Osteoblast (primary cell): ENCODE measurements at regions not wholly inside any gene's neighbourhood (a gene's known extent, or its start where the extent isn't known, plus 50 kb on each side); places are given as distances from the start of the nearest gene placed in this dataset.
"Not testable (repeated sequence)": the region's sequence is repeated elsewhere in the genome, so short reads cannot be mapped to it uniquely, and the experiment has no call there.

ENCODE experiments used
- DNase-seq: peaks from one replicate; pipeline ENCODE4 v3.0.0; 2011; ENCODE audit warnings: low spot score, mixed read lengths; ENCODE audit not compliant: insufficient read length; ENCODE audit errors: missing footprints
- H2AFZ ChIP-seq: 2 replicates; pipeline ENCODE4 v1.6.0; 2011; ENCODE audit warnings: mild to moderate bottlenecking, low read length
- H3K27ac ChIP-seq: 2 replicates; pipeline ENCODE4 v1.5.1; 2011; ENCODE audit warnings: mild to moderate bottlenecking, low read depth, low read length, moderate library complexity
- H3K27me3 ChIP-seq: 2 replicates; pipeline ENCODE4 v1.6.0; 2012; ENCODE audit warnings: mild to moderate bottlenecking, control low read depth, inconsistent platforms, low read length, moderate library complexity; ENCODE audit not compliant: insufficient read depth
- H3K36me3 ChIP-seq: 2 replicates; pipeline ENCODE4 v1.5.1; 2011; ENCODE audit warnings: mild to moderate bottlenecking, low read length, control low read depth, moderate library complexity; ENCODE audit not compliant: insufficient read depth
- H3K4me1 ChIP-seq: 2 replicates; pipeline ENCODE4 v1.5.1; 2011; ENCODE audit warnings: mild to moderate bottlenecking, low read length, control low read depth, moderate library complexity; ENCODE audit not compliant: insufficient read depth
- H3K4me2 ChIP-seq: 2 replicates; pipeline ENCODE4 v1.6.0; 2011; ENCODE audit warnings: mild to moderate bottlenecking, low read length; ENCODE audit not compliant: insufficient read depth
- H3K4me3 ChIP-seq: fragments of 200-600 bp; sonication (generic); 3 replicates; pipeline ENCODE4 v1.5.1; 2012; ENCODE audit warnings: mild to moderate bottlenecking, low read length, inconsistent platforms; ENCODE audit not compliant: insufficient read depth
- H3K79me2 ChIP-seq: 2 replicates; pipeline ENCODE4 v1.6.0; 2012; ENCODE audit warnings: mild to moderate bottlenecking, low read length, control low read depth, inconsistent platforms; ENCODE audit not compliant: insufficient read depth
- H3K9me3 ChIP-seq: 2 replicates; pipeline ENCODE4 v1.5.1; 2011; ENCODE audit warnings: low read depth, low read length, control low read depth
- H4K20me1 ChIP-seq: 2 replicates; pipeline ENCODE4 v1.6.0; 2012; ENCODE audit warnings: mild to moderate bottlenecking, low read length, control low read depth; ENCODE audit not compliant: insufficient read depth
- CTCF ChIP-seq: IDR thresholded peaks from 2 replicates; pipeline ENCODE4 v1.5.1; 2011; ENCODE audit warnings: mild to moderate bottlenecking, low read depth, low read length, moderate library complexity; ENCODE audit errors: extremely low read depth

GRCh38 chr1:218518216-218518740, 173.1 kb downstream of the TGFB2 start:
- no peaks in the 10 kb centered on the region for H4K20me1 ChIP-seq
- no peak for DNase-seq
- H3K79me2 ChIP-seq = no peaks in the 10 kb centered on the region
- H3K4me2 ChIP-seq = no peak overlapping the region
- no peaks in the 10 kb centered on the region for H3K9me3 ChIP-seq
- H3K4me1 ChIP-seq = no peaks in the 10 kb centered on the region
- H3K4me3 ChIP-seq = no peak overlapping the region
- no peaks in the 10 kb centered on the region for H3K27me3 ChIP-seq
- no peak for TF ChIP-seq CTCF
- no peak overlapping the region for H3K27ac ChIP-seq
- H3K36me3 ChIP-seq = no peaks in the 10 kb centered on the region
- H2AFZ ChIP-seq = no peak overlapping the region

- not testable (repeated sequence) for H3K4me2 ChIP-seq, H3K36me3 ChIP-seq, H4K20me1 ChIP-seq
Observed at GRCh38 chr1:218520646-218521045, 175.5 kb downstream of the TGFB2 start.

DNA sequence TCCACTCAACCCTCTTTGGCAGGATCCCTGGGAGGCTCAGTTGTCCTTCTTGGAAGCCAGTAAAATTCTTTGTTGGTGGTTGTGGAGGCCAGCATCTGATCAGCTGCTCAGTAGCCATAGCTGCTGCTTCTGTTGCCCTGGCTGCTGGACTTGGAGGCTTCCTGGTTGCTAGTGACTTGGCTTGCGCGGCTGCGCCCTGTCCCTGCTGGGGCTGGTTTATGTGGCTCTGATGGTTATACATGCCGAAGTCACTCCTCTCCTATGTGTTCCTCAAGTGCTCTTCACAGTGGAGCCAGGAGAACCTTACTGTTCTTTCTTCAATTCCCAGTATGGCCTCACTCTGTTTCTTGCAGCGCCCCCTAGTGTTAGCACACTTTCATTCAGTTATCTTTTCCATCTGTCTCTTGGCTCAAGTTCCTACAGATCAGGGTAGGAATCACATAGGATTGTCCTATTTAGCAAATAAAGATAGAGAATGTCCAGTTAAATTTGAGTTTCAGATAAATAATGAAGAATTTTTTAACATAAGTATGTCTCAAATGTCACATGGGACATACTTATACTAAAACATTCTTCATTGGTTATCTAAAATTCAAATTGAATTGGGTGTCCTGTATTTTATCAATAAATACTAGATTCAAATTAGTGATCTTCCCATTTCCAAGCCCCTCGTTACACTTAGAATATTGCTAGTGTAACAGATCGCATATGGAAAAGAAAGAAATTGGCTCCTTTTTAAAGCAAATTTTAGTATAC, 176.5 kb downstream of the TGFB2 start:
- Histone ChIP-seq H3K9me3 (no peaks in the 10 kb centered on the region), H3K79me2 (no peaks in the 10 kb centered on the region), H3K4me2 (no peak overlapping the region), H3K4me1 (no peaks in the 10 kb centered on the region), H3K27me3 (no peaks in the 10 kb centered on the region), H3K27ac (no peak overlapping the region), H4K20me1 (no peaks in the 10 kb centered on the region), H3K4me3 (no peak overlapping the region), H2AFZ (no peak overlapping the region), H3K36me3 (no peaks in the 10 kb centered on the region)
- DNase-seq = no peak
- peak; percentile 71 for TF ChIP-seq CTCF

More at GRCh38 chr1:218520646-218521045, 175.5 kb downstream of the TGFB2 start:
- H2AFZ ChIP-seq, H3K27ac ChIP-seq, H3K4me1 ChIP-seq, H3K79me2 ChIP-seq, H3K4me3 ChIP-seq, H3K9me3 ChIP-seq, DNase-seq, H3K27me3 ChIP-seq: not testable (repeated sequence)

- peak overlapping the region; percentile 21 for H2AFZ ChIP-seq
Observed at GRCh38 chr1:218524526-218524925, 179.4 kb downstream of the TGFB2 start.

More at GRCh38 chr1:218524526-218524925, 179.4 kb downstream of the TGFB2 start:
- H3K4me2 ChIP-seq = no peak overlapping the region
- H3K4me1 ChIP-seq = peaks cover under 1% of the 10 kb centered on the region
- H3K79me2 ChIP-seq = no peaks in the 10 kb centered on the region
- no peaks in the 10 kb centered on the region for H3K9me3 ChIP-seq
- H3K4me3 ChIP-seq = no peak overlapping the region
- no peaks in the 10 kb centered on the region for H4K20me1 ChIP-seq
- H3K36me3 ChIP-seq = no peaks in the 10 kb centered on the region
- TF ChIP-seq CTCF = no peak
- peak; percentile 14 for DNase-seq
- no peak overlapping the region for H3K27ac ChIP-seq
- no peaks in the 10 kb centered on the region for H3K27me3 ChIP-seq
